SJSA1 (cell line): ENCODE measurements at regions not wholly inside any gene's neighbourhood (a gene's known extent, or its start where the extent isn't known, plus 50 kb on each side); places are given as distances from the start of the nearest gene placed in this dataset.

Experiments
- DNase-seq, 2 experiments: peaks; one replicate each; pipeline ENCODE4 v3.0.0-alpha.2; 2015 to 2020; ENCODE audit warnings: low spot score in 2 of 2, low read depth in 1 of 2
- H3K27ac ChIP-seq: fragments of 250-450 bp; sonication (Bioruptor Pico); 2 replicates; pipeline ENCODE4 v1.5.1; 2020; ENCODE audit warnings: mild to moderate bottlenecking, moderate library complexity
- H3K27me3 ChIP-seq: fragments of 250-450 bp; sonication (Bioruptor Pico); replicated peaks from 2 replicates; pipeline ENCODE4 v1.5.1; 2020; ENCODE audit warnings: mild to moderate bottlenecking, moderate library complexity
- H3K36me3 ChIP-seq: fragments of 250-450 bp; sonication (Bioruptor Pico); 2 replicates; pipeline ENCODE4 v1.5.1; 2020; ENCODE audit warnings: mild to moderate bottlenecking
- H3K4me1 ChIP-seq: fragments of 250-450 bp; sonication (Bioruptor Pico); replicated peaks from 2 replicates; pipeline ENCODE4 v1.6.1; 2021; ENCODE audit warnings: mild to moderate bottlenecking
- H3K4me3 ChIP-seq: fragments of 250-450 bp; sonication (Bioruptor Pico); 2 replicates; pipeline ENCODE4 v1.5.1; 2020; ENCODE audit warnings: mild to moderate bottlenecking
- H3K9me3 ChIP-seq: fragments of 250-450 bp; sonication (Bioruptor Pico); replicated peaks from 2 replicates; pipeline ENCODE4 v1.5.1; 2020; ENCODE audit warnings: mild to moderate bottlenecking

GRCh38 chr3:176571926-176572325 lies 625.4 kb downstream of the TBL1XR1 start:
- Histone ChIP-seq H3K4me3 (no peak overlapping the region), H3K27me3 (no peaks in the 10 kb centered on the region), H3K36me3 (no peaks in the 10 kb centered on the region), H3K9me3 (no peaks in the 10 kb centered on the region), H3K4me1 (no peaks in the 10 kb centered on the region), H3K27ac (no peak overlapping the region)
- no peak for DNase-seq

DNA sequence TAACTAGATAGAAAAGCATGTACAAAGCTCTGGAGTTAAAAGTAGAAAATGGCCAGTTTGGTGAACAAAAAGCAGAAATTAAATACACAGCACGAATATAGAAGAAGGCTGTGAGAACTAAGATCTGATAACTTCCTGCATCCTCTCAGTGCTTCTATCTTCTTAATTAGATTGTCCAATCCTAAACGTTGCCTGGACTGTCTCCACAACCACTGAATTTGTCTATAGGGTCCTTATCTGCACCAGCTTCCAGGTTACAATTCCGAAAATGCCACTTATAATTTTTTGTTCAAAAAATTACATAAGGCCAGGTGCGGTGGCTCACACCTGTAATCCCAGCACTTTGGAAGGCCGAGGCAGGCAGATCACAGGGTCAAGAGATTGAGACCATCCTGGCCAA lies 626.3 kb downstream of the TBL1XR1 start:
- no peak for DNase-seq
- Histone ChIP-seq H3K27me3 (no peaks in the 10 kb centered on the region), H3K4me3 (no peak overlapping the region), H3K36me3 (no peaks in the 10 kb centered on the region), H3K4me1 (no peaks in the 10 kb centered on the region), H3K9me3 (no peaks in the 10 kb centered on the region), H3K27ac (no peak overlapping the region)

DNA sequence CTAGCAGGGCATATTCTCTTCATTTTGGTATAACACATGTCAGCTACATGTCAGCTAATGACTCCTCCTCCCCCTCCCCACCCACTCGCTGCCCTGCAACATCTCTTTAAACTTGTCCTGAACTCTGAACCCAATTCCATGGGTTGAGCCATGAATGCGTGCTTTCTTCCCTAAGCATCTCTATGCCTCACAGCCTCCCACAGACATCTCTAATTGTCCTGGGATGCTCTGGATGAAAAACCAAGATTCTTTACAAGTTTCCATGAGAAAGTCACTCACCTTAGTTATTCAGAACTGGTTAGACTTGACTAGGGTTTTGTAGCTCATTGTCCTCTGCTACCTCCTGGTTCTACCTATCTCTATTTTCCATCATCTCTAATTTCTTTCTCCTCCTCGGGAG lies 629.1 kb downstream of the TBL1XR1 start:
- Histone ChIP-seq H3K9me3 (no peaks in the 10 kb centered on the region), H3K4me3 (no peak overlapping the region), H3K36me3 (no peaks in the 10 kb centered on the region), H3K4me1 (no peaks in the 10 kb centered on the region), H3K27ac (no peak overlapping the region), H3K27me3 (no peaks in the 10 kb centered on the region)
- DNase-seq: no peak

DNA sequence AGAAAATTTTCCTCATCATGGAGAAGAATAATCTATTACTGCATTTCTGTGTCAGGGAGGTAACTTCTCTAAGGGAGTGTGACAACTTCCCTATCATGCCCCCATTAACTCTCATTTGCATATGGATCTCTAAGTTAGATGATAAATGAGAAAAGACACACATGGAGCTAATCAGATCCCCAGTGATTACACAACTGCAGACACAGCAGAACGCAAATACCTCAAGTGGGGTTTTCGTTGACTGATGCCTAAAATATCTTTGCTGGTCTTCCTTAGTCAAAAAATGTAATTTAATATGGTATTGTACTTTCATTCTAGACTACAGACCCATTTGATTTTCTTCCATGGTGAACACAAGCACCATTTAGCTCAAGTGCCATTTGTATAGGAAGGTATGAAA lies 630.5 kb downstream of the TBL1XR1 start:
- Histone ChIP-seq H3K36me3 (no peaks in the 10 kb centered on the region), H3K27me3 (no peaks in the 10 kb centered on the region), H3K4me3 (no peak overlapping the region), H3K4me1 (no peaks in the 10 kb centered on the region), H3K27ac (no peak overlapping the region), H3K9me3 (no peaks in the 10 kb centered on the region)
- DNase-seq: no peak

GRCh38 chr3:176562331-176562730 lies 635.0 kb downstream of the TBL1XR1 start:
- DNase-seq: no peak
- H3K9me3 ChIP-seq: no peaks in the 10 kb centered on the region
- no peaks in the 10 kb centered on the region for H3K27me3 ChIP-seq
- H3K27ac ChIP-seq: no peak overlapping the region
- no peak overlapping the region for H3K4me3 ChIP-seq
- no peaks in the 10 kb centered on the region for H3K36me3 ChIP-seq
- H3K4me1 ChIP-seq: no peaks in the 10 kb centered on the region

GRCh38 chr3:176561826-176562225 lies 635.5 kb downstream of the TBL1XR1 start:
- DNase-seq: no peak
- Histone ChIP-seq H3K36me3 (no peaks in the 10 kb centered on the region), H3K4me3 (no peak overlapping the region), H3K27me3 (no peaks in the 10 kb centered on the region), H3K4me1 (no peaks in the 10 kb centered on the region), H3K9me3 (no peaks in the 10 kb centered on the region), H3K27ac (no peak overlapping the region)

DNA sequence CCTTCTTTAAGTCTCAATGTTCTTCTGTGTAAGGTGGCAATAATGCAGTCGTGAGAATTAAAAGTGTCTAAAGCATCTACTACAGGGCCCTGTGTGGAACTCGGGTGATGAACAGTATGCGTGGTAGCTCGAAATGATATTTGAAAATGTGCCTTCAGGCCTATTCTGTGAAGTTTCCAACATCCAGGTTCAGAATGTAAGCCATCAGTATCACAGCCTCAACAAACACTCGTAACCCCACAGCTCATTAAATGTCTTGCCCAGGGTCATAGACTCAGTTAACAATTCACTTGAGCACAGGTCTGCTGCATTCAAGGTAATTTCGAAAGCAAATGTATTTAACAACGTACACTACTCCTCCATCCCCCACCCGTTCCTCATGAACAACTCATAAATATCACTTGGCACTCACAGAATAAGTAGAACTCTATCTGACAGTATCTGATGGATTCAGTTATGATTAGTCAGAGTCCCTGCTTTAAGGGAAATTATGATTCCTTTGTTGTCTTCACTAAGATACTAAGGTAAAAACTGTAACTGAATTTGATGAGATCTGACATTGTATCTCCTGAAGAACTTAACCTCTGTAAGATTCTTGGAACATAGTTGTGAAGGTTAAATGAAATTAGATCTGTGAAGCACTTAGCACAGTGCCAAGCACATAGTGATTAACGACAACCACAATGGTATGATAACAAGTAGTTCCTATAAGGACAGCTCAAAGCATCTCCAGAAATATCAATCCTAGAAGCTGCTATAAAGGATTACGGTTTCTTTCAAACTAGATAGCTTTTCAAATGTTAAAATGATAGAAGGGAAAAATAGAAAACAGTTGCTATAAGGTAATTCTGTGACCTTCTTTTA lies 642.3 kb downstream of the TBL1XR1 start:
- Histone ChIP-seq H3K27me3 (no peaks in the 10 kb centered on the region), H3K4me1 (no peaks in the 10 kb centered on the region), H3K27ac (no peak overlapping the region), H3K9me3 (no peaks in the 10 kb centered on the region), H3K4me3 (no peak overlapping the region), H3K36me3 (no peaks in the 10 kb centered on the region)
- DNase-seq: no peak

- Histone ChIP-seq H3K36me3 (no peaks in the 10 kb centered on the region), H3K9me3 (no peaks in the 10 kb centered on the region), H3K27me3 (no peaks in the 10 kb centered on the region), H3K4me3 (no peak overlapping the region), H3K27ac (no peak overlapping the region), H3K4me1 (no peaks in the 10 kb centered on the region)
- no peak for DNase-seq
These were observed 643.0 kb downstream of the TBL1XR1 start for GRCh38 chr3:176554264-176554663.

DNA sequence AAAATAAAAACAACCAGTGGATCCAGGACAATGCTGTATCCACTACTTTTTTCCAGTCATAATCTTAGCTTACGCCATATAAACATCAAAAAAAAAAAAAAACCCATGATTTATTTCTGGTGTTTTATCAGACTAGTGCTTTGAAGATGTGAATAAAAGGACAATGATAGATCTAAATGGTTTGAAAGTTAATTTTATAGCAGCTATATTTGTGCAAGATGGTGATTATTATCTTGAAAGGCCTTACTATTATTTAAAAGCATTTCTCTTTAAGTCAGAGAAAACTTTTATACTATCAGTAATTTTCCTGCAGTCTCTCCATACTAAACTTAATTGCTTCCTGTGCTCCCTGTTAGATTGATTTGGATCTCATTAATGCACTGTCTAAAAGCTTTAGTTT lies 670.3 kb downstream of the TBL1XR1 start:
- H3K4me1 ChIP-seq: no peaks in the 10 kb centered on the region
- H3K9me3 ChIP-seq: no peaks in the 10 kb centered on the region
- H3K36me3 ChIP-seq: no peaks in the 10 kb centered on the region

GRCh38 chr3:176526225-176526624 lies 671.1 kb downstream of the TBL1XR1 start:
- Histone ChIP-seq H3K4me1 (no peaks in the 10 kb centered on the region), H3K9me3 (no peaks in the 10 kb centered on the region), H3K4me3 (no peak overlapping the region), H3K27me3 (no peaks in the 10 kb centered on the region), H3K27ac (no peak overlapping the region), H3K36me3 (no peaks in the 10 kb centered on the region)
- DNase-seq: no peak

More for the DNA sequence above, 670.3 kb downstream of the TBL1XR1 start:
- Histone ChIP-seq H3K27me3 (no peaks in the 10 kb centered on the region), H3K27ac (no peak overlapping the region), H3K4me3 (no peak overlapping the region)
- no peak for DNase-seq

DNA sequence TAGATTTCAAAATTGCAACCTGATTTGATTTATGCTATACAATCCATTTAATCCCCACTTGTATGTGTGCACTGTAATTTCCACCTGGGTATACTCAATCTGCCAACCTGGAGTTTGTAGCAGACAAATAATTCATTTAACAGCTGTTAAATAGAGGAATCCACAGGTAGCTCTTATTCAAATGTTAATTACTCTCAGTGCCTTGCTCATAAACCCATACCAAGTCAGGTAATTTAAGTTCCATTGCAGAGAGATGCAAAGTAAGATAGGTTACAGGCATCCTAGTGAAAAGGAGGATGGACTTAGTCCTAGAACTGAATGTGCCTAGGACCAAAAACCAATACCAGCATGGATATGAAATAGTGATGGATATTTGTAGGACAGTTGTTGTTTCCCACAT lies 674.2 kb downstream of the TBL1XR1 start:
- Histone ChIP-seq H3K4me3 (no peak overlapping the region), H3K9me3 (no peaks in the 10 kb centered on the region), H3K4me1 (no peaks in the 10 kb centered on the region), H3K36me3 (no peaks in the 10 kb centered on the region), H3K27me3 (no peaks in the 10 kb centered on the region), H3K27ac (no peak overlapping the region)
- DNase-seq: no peak

DNA sequence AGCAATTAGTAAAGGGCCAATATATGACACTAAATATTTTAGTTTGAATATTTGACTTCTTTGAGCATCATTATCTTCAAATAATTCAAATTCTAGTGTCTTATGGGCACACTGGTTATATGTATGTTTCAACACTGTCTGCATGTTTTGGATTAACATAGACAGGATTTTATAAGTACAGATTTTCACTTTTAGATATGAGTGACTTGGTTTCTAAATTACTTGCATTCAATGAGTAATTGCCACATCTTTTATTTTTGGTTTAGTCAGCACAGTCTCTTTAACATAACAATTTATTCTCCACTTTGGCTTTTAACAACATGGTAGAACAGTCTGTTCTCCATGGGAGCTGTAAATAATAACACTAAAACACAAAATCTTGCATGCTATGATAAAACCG lies 674.8 kb downstream of the TBL1XR1 start:
- DNase-seq: no peak
- Histone ChIP-seq H3K9me3 (no peaks in the 10 kb centered on the region), H3K4me3 (no peak overlapping the region), H3K4me1 (no peaks in the 10 kb centered on the region), H3K27ac (no peak overlapping the region), H3K36me3 (no peaks in the 10 kb centered on the region), H3K27me3 (no peaks in the 10 kb centered on the region)

DNA sequence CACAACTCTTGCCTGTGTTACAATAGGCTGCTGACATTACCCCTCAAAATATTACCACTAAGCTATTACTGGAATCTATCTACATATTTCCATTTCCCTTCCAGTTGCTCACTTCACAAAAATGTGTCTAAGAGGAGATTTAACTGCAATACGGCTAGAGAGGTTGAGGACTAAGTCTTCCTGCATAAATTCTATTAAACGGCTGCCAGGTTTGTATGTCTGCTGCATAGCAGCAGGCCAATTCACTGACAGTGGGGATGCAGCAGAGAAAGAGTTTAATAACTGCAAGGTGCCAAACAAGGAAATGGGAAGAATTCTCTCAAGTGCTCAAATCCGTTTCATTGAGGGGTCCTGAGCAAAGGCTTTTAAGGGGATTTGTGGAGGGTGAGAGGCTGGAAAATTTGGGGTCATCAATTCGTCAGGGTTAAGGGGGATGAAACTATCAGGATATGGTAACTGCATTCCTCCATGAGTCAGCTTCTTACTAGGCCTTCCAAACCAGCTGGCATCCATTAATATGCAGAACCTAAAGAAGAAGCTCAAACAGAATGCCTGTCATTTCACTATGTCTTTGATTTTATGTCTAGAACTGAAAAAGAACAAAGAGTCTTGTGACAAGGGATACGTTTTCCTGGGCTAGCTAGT lies 675.6 kb downstream of the TBL1XR1 start:
- H3K27me3 ChIP-seq: no peaks in the 10 kb centered on the region
- no peak overlapping the region for H3K4me3 ChIP-seq
- no peaks in the 10 kb centered on the region for H3K4me1 ChIP-seq
- no peaks in the 10 kb centered on the region for H3K9me3 ChIP-seq
- no peak for DNase-seq
- no peak overlapping the region for H3K27ac ChIP-seq
- H3K36me3 ChIP-seq: no peaks in the 10 kb centered on the region

DNA sequence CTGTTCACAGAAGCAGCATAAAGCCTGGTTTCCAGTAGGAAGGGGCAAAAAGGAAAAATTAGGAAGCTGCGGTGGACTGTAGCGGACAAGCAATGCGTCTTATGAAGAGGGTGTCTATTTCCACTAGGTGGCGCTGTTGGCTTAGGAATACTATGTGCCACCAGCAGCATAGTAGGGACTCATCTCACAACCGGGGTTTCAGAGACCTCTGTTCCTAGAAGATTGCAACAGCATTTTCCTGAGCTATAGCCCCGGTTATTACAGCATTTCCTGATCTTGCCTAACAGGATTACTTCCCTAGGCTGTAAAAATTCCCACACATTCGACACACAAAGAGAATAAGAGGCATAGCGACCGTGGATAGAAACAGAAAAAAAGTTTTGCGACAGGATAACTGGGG lies 683.0 kb downstream of the TBL1XR1 start:
- no peak overlapping the region for H3K4me3 ChIP-seq
- no peaks in the 10 kb centered on the region for H3K9me3 ChIP-seq
- H3K36me3 ChIP-seq: no peaks in the 10 kb centered on the region
- H3K27ac ChIP-seq: no peak overlapping the region
- DNase-seq: peak; percentile 33 to 56
- H3K27me3 ChIP-seq: no peaks in the 10 kb centered on the region
- H3K4me1 ChIP-seq: no peaks in the 10 kb centered on the region
